HepG2 (cell line): ENCODE measurements at regions not wholly inside any gene's neighbourhood (a gene's known extent, or its start where the extent isn't known, plus 50 kb on each side); places are given as distances from the start of the nearest gene placed in this dataset.

Source experiments
- ATAC-seq: fragments of 200-7000 bp; cut with Tn5 transposase; 3 replicates; pipeline ENCODE4 v1.9.1; 2020; ENCODE audit warnings: mild to moderate bottlenecking, moderate library complexity
- BruUV-seq: library from RNA; stranded (reverse); fragments of 400-500 nt; replicated peaks from 2 replicates; lab custom pipeline; 2021; lab: Mats Ljungman, UMichigan
- CTCF ChIA-PET: fragments of 300-600 bp; formaldehyde crosslinking; extraction: SDS; loops from one replicate; lab custom pipeline; 2021; ENCODE audit warnings: low total read pairs, inconsistent platforms, low intra/inter-chr PET ratio; lab: Yijun Ruan, JAX
- POLR2A ChIA-PET: fragments of 350-600 bp; sonication (Branson Sonifier 250); formaldehyde crosslinking; loops from one replicate; lab custom pipeline; 2020; ENCODE audit warnings: antibody characterized with exemption, inconsistent platforms; lab: Yijun Ruan, JAX
- DNase-seq: peaks from one replicate; pipeline ENCODE4 v3.0.0-alpha.2; 2015; ENCODE audit warnings: low spot score
- FAIRE-seq: peaks from 3 replicates; lab custom pipeline; 2011; peaks lifted over from hg19 to GRCh38; lab: Jason Lieb, UNC
- H2AFZ ChIP-seq: one replicate; pipeline ENCODE4 v1.6.1; 2011; ENCODE audit warnings: low read length, inconsistent platforms
- H3K27ac ChIP-seq: fragments of 300-600 bp; 3 replicates; pipeline ENCODE4 v1.8.0; 2011; ENCODE audit warnings: mixed run types, mild to moderate bottlenecking, mixed read lengths, low read length, inconsistent platforms; ENCODE audit not compliant: insufficient read depth; ENCODE audit errors: extremely low read length
- H3K27me3 ChIP-seq, 2 experiments: fragments of 200-600 bp in 1 of 2; 2 replicates in 1 of 2; 3 replicates in 1 of 2; pipeline versions ENCODE4 v1.6.0 to v1.8.0; 2011; ENCODE audit warnings: low read length in 2 of 2, mild to moderate bottlenecking in 2 of 2, moderate library complexity in 2 of 2, inconsistent platforms in 1 of 2; ENCODE audit not compliant: insufficient read depth in 2 of 2, control insufficient read depth in 1 of 2
- H3K36me3 ChIP-seq, 2 experiments: fragments of 200-600 bp in 1 of 2; replicated peaks in 1 of 2; 2 replicates in 1 of 2; 3 replicates in 1 of 2; pipeline versions ENCODE4 v1.5.1 to v1.8.0; 2011; ENCODE audit warnings: low read length in 2 of 2, inconsistent platforms in 1 of 2; ENCODE audit not compliant: insufficient read depth in 2 of 2, control insufficient read depth in 1 of 2
- H3K4me1 ChIP-seq: 2 replicates; pipeline ENCODE4 v1.5.1; 2012; ENCODE audit warnings: low read length, inconsistent platforms; ENCODE audit not compliant: insufficient read depth
- H3K4me2 ChIP-seq: 2 replicates; pipeline ENCODE4 v1.6.0; 2011; ENCODE audit warnings: low read depth, low read length, inconsistent platforms
- H3K4me3 ChIP-seq, 3 experiments: fragments of 200-600 bp in 1 of 3; sonication (generic), shearing (Covaris generic) in 1 of 3; replicated peaks in 1 of 3; 2 replicates each; pipeline ENCODE4 v1.5.1; 2011 to 2016; ENCODE audit warnings: low read length in 3 of 3, inconsistent platforms in 2 of 3, low read depth in 2 of 3, mild to moderate bottlenecking in 2 of 3, control low read depth in 1 of 3, mixed read lengths in 1 of 3; ENCODE audit not compliant: insufficient read depth in 1 of 3
- H3K79me2 ChIP-seq: one replicate; pipeline ENCODE4 v1.6.1; 2011; ENCODE audit warnings: low read length, inconsistent platforms; ENCODE audit not compliant: insufficient read depth
- H3K9ac ChIP-seq: 2 replicates; pipeline ENCODE4 v1.6.0; 2011; ENCODE audit warnings: mild to moderate bottlenecking, low read depth, low read length, inconsistent platforms; ENCODE audit not compliant: insufficient read depth
- H3K9me3 ChIP-seq: 2 replicates; pipeline ENCODE4 v1.5.1; 2012; ENCODE audit warnings: mild to moderate bottlenecking, low read length
- H4K20me1 ChIP-seq: 2 replicates; pipeline ENCODE4 v1.6.0; 2011; ENCODE audit warnings: inconsistent platforms, mild to moderate bottlenecking, low read length, moderate library complexity; ENCODE audit not compliant: insufficient read depth
- ARID5B ChIP-seq: IDR thresholded peaks from 2 replicates; pipeline ENCODE4 v1.4.0; 2020; ENCODE audit warnings: mild to moderate bottlenecking, missing genetic modification reagents
- CENPX ChIP-seq: sonication (generic); formaldehyde crosslinking; IDR thresholded peaks from 2 replicates; pipeline ENCODE4 v1.9.0; 2021; ENCODE audit warnings: mild to moderate bottlenecking, missing genetic modification reagents, moderate library complexity
- MIXL1 ChIP-seq: IDR thresholded peaks from 2 replicates; pipeline ENCODE4 v1.6.1; 2016
- NFIB ChIP-seq: sonication (generic); formaldehyde crosslinking; IDR thresholded peaks from 2 replicates; pipeline ENCODE4 v1.9.0; 2021; ENCODE audit warnings: missing genetic modification reagents, mild to moderate bottlenecking, borderline replicate concordance
- THRA ChIP-seq: sonication (generic); formaldehyde crosslinking; IDR thresholded peaks from 2 replicates; pipeline ENCODE4 v1.4.0; 2020; ENCODE audit warnings: missing genetic modification reagents, borderline replicate concordance
- WIZ ChIP-seq: sonication (generic); formaldehyde crosslinking; IDR thresholded peaks from 2 replicates; pipeline ENCODE4 v1.5.1; 2020; ENCODE audit warnings: mild to moderate bottlenecking, missing genetic modification reagents
- ZNF160 ChIP-seq: sonication (generic); formaldehyde crosslinking; IDR thresholded peaks from 2 replicates; pipeline ENCODE4 v1.8.0; 2022; ENCODE audit warnings: mild to moderate bottlenecking, inconsistent platforms, missing genetic modification reagents
- ZNF549 ChIP-seq: sonication (generic); formaldehyde crosslinking; IDR thresholded peaks from 2 replicates; pipeline ENCODE4 v1.5.0; 2020; ENCODE audit warnings: missing genetic modification reagents
- ZNF619 ChIP-seq: sonication (generic); formaldehyde crosslinking; IDR thresholded peaks from 2 replicates; pipeline ENCODE4 v1.4.0; 2020; ENCODE audit warnings: mild to moderate bottlenecking, missing genetic modification reagents
- ZNF749 ChIP-seq: sonication (generic); formaldehyde crosslinking; IDR thresholded peaks from 2 replicates; pipeline ENCODE4 v1.8.0; 2022; ENCODE audit warnings: mild to moderate bottlenecking, missing genetic modification reagents, moderate library complexity, borderline replicate concordance
- ZNF782 ChIP-seq: sonication (generic); formaldehyde crosslinking; IDR thresholded peaks from 2 replicates; pipeline ENCODE4 v1.4.0; 2020; ENCODE audit warnings: missing genetic modification reagents, mild to moderate bottlenecking, borderline replicate concordance
- ZSCAN5A ChIP-seq: sonication (generic); formaldehyde crosslinking; IDR thresholded peaks from 2 replicates; pipeline ENCODE4 v1.8.0; 2022; ENCODE audit warnings: mild to moderate bottlenecking, missing genetic modification reagents, borderline replicate concordance
- WGBS: methylation state at CpG from one replicate; pipeline ENCODE4 v1.1.6; 2017; ENCODE audit warnings: low lambda C conversion rate; 5-methylcytosine and 5-hydroxymethylcytosine counted together
- in situ Hi-C: cut with HindIII; loops from 2 replicates; pipeline ENCODE4 v1.10.0; 2017; ENCODE audit warnings: low pct_unique_long_range_greater_than_20kb; ENCODE audit not compliant: extremely low pct_ligation_motif_present
- intact Hi-C: fragments of 100-400 bp; cut with micrococcal nuclease; formaldehyde crosslinking; loops from one replicate; pipeline ENCODE4 v1.10.0; 2022; ENCODE audit not compliant: unreplicated experiment

- Histone ChIP-seq H2AFZ (no peak overlapping the region), H3K9me3 (no peaks in the 10 kb centered on the region), H3K27ac (peak overlapping the region; percentile 11), H3K9ac (peak overlapping the region; percentile 73), H3K36me3 (no peaks in the 10 kb centered on the region), H3K4me3 (peak overlapping the region; percentile 54 to 87 (median 62)), H3K27me3 (no peaks in the 10 kb centered on the region; a peak in 2 of 5 replicates), H3K4me1 (peaks cover 56% of the 10 kb centered on the region), H4K20me1 (no peaks in the 10 kb centered on the region), H3K79me2 (peaks cover 3% of the 10 kb centered on the region), H3K4me2 (peak overlapping the region; percentile 96)
- ChIA-PET POLR2A (interaction anchor here (0.8 to 7.2 kb wide), 20 partner anchors 7 to 131 kb away, joined by 3 to 164 read pairs (median 14); partner anchors contain the start of gene CEBPB), CTCF (no interaction called here)
- ATAC-seq, result peak; percentile 18
- WGBS, result 44% methylated on average over 13 of the region's 13 CpGs
- intact Hi-C loops (loop anchor here (2.0 kb wide), 2 partner anchors 13 to 15 kb away; no protein-coding TSS in a partner anchor), in situ Hi-C loops (no loop called here)
- FAIRE-seq, result no peak
- no TSS peak for BruUV-seq
- no peak for DNase-seq
- TF ChIP-seq ZNF749 (CRISPR knock-in tag), result no peak
- no peak for TF ChIP-seq MIXL1 (CRISPR knock-in tag)
- 0 out of 2 replicates have a peak, but pooled peaks have one; percentile 10 for TF ChIP-seq THRA (CRISPR knock-in tag)
- 0 out of 2 replicates have a peak, but pooled peaks have one; percentile 28 for TF ChIP-seq WIZ (CRISPR knock-in tag)
- TF ChIP-seq ZNF160, result no peak
- TF ChIP-seq ZNF549 (CRISPR knock-in tag), result no peak
- no peak for TF ChIP-seq ZNF782
- no peak for TF ChIP-seq NFIB (CRISPR knock-in tag)
- no peak for TF ChIP-seq ZNF619 (CRISPR knock-in tag)
- no peak for TF ChIP-seq ZSCAN5A (CRISPR knock-in tag)
- TF ChIP-seq ARID5B, result peak; percentile 20; the same call in 1 of the 2 replicates
- no peak for TF ChIP-seq CENPX
These were observed 129.6 kb downstream of the CEBPB start for GRCh38 chr20:50320005-50320900.
